H1 (cell line): ENCODE measurements at regions not wholly inside any gene's neighbourhood (a gene's known extent, or its start where the extent isn't known, plus 50 kb on each side); places are given as distances from the start of the nearest gene placed in this dataset.

Source experiments
- CTCF ChIA-PET: fragments of 300-600 bp; sonication (Branson Sonifier 250); formaldehyde crosslinking; loops from one replicate; lab custom pipeline; 2021; ENCODE audit not compliant: partially characterized antibody; lab: Charles Lee
- POLR2A ChIA-PET: fragments of 300-600 bp; sonication (Branson Sonifier 250); formaldehyde crosslinking; loops from one replicate; lab custom pipeline; 2021; ENCODE audit warnings: inconsistent platforms; ENCODE audit not compliant: partially characterized antibody; lab: Charles Lee
- DNase-seq, 2 experiments: peaks; one replicate each; pipeline versions ENCODE4 v3.0.0 to v3.0.0-alpha.2; 2010 to 2022; ENCODE audit warnings: low spot score in 2 of 2, low read depth in 1 of 2, mixed read lengths in 1 of 2
- FAIRE-seq: peaks from 2 replicates; lab custom pipeline; 2011; peaks lifted over from hg19 to GRCh38; lab: Jason Lieb, UNC
- H2AFZ ChIP-seq: 2 replicates; pipeline ENCODE4 v1.8.1; 2012; ENCODE audit warnings: low read length, inconsistent platforms
- H2AK5ac ChIP-seq: 2 replicates; pipeline ENCODE4 v1.6.1; 2013; ENCODE audit warnings: low read depth, low read length
- H2BK120ac ChIP-seq: replicated peaks from 2 replicates; pipeline ENCODE3; 2013; ENCODE audit warnings: low read depth, low read length, inconsistent platforms
- H2BK12ac ChIP-seq: 2 replicates; pipeline ENCODE4 v1.6.1; 2013; ENCODE audit warnings: low read depth, low read length
- H2BK15ac ChIP-seq: 2 replicates; pipeline ENCODE4 v1.6.1; 2013; ENCODE audit warnings: low read length
- H2BK20ac ChIP-seq: 2 replicates; pipeline ENCODE4 v1.6.1; 2013; ENCODE audit warnings: low read length
- H2BK5ac ChIP-seq: 2 replicates; pipeline ENCODE4 v1.6.1; 2013; ENCODE audit warnings: low read depth, low read length
- H3K14ac ChIP-seq: 2 replicates; pipeline ENCODE4 v1.6.1; 2013; ENCODE audit warnings: inconsistent platforms; ENCODE audit not compliant: insufficient read length
- H3K18ac ChIP-seq: 2 replicates; pipeline ENCODE4 v1.6.1; 2013; ENCODE audit warnings: low read length; ENCODE audit errors: extremely low read depth
- H3K23ac ChIP-seq: 2 replicates; pipeline ENCODE4 v1.6.1; 2013; ENCODE audit warnings: inconsistent platforms; ENCODE audit not compliant: insufficient read length
- H3K23me2 ChIP-seq: 2 replicates; pipeline ENCODE4 v1.6.1; 2013; ENCODE audit warnings: low read depth, low read length
- H3K27ac ChIP-seq: 2 replicates; pipeline ENCODE4 v1.6.1; 2011; ENCODE audit warnings: low read depth, low read length, inconsistent platforms
- H3K27me3 ChIP-seq, 4 experiments: replicated peaks in 1 of 4; 1 replicate in 1 of 4; 2 replicates in 3 of 4; pipeline versions ENCODE4 v1.6.1 to v1.8.1; 2011 to 2013; ENCODE audit warnings: low read length in 3 of 4, mild to moderate bottlenecking in 3 of 4, inconsistent platforms in 2 of 4, mixed read lengths in 2 of 4, moderate library complexity in 1 of 4; ENCODE audit not compliant: control insufficient read depth in 3 of 4, insufficient read depth in 3 of 4; ENCODE audit errors: extremely low read depth in 1 of 4
- H3K36me3 ChIP-seq, 4 experiments: 2 replicates each; pipeline versions ENCODE4 v1.6.1 to v1.8.1; 2011 to 2013; ENCODE audit warnings: mild to moderate bottlenecking in 4 of 4, low read length in 3 of 4, moderate library complexity in 2 of 4, control low read depth in 1 of 4, inconsistent platforms in 1 of 4; ENCODE audit not compliant: insufficient read depth in 4 of 4, control insufficient read depth in 2 of 4
- H3K4ac ChIP-seq: replicated peaks from 2 replicates; pipeline ENCODE3; 2013; ENCODE audit warnings: low read length, low read depth, mixed read lengths, inconsistent platforms; ENCODE audit not compliant: insufficient read length
- H3K4me1 ChIP-seq, 4 experiments: replicated peaks in 1 of 4; 1 replicate in 1 of 4; 2 replicates in 3 of 4; pipeline versions ENCODE4 v1.6.1 to v1.8.1; 2011 to 2013; ENCODE audit warnings: low read length in 3 of 4, inconsistent platforms in 2 of 4, mixed read lengths in 1 of 4; ENCODE audit not compliant: insufficient read depth in 4 of 4, control insufficient read depth in 3 of 4
- H3K4me2 ChIP-seq, 2 experiments: 2 replicates each; pipeline versions ENCODE4 v1.6.1 to v1.8.1; 2011 to 2013; ENCODE audit warnings: low read depth in 2 of 2, low read length in 2 of 2, control low read depth in 1 of 2, inconsistent platforms in 1 of 2, mild to moderate bottlenecking in 1 of 2; ENCODE audit not compliant: insufficient read depth in 1 of 2
- H3K4me3 ChIP-seq, 4 experiments: fragments of 200-600, 300-600 bp in 1 of 4; sonication (generic), shearing (Covaris generic), sonication (Bioruptor Twin) in 1 of 4; 2 replicates each; pipeline versions ENCODE4 v1.5.1 to v1.8.1; 2011 to 2016; ENCODE audit warnings: low read length in 4 of 4, low read depth in 3 of 4, control low read depth in 2 of 4, inconsistent platforms in 2 of 4, mild to moderate bottlenecking in 2 of 4, mixed read lengths in 1 of 4, moderate library complexity in 1 of 4; ENCODE audit not compliant: insufficient read depth in 2 of 4; ENCODE audit errors: extremely low read depth in 1 of 4
- H3K56ac ChIP-seq: replicated peaks from 2 replicates; pipeline ENCODE3; 2013; ENCODE audit warnings: low read depth, mild to moderate bottlenecking, mixed read lengths, low read length, inconsistent platforms; ENCODE audit not compliant: insufficient read length
- H3K79me1 ChIP-seq: 2 replicates; pipeline ENCODE4 v1.6.1; 2013; ENCODE audit warnings: low read depth, low read length, control low read depth
- H3K79me2 ChIP-seq, 2 experiments: 2 replicates each; pipeline versions ENCODE4 v1.6.1 to v1.8.1; 2012 to 2013; ENCODE audit warnings: low read length in 2 of 2, mild to moderate bottlenecking in 2 of 2, inconsistent platforms in 1 of 2; ENCODE audit not compliant: insufficient read depth in 2 of 2, control insufficient read depth in 1 of 2
- H3K9ac ChIP-seq, 4 experiments: replicated peaks in 1 of 4; 1 replicate in 1 of 4; 2 replicates in 3 of 4; pipeline versions ENCODE4 v1.6.1 to v1.8.1; 2011 to 2013; ENCODE audit warnings: low read depth in 3 of 4, low read length in 3 of 4, control low read depth in 2 of 4, mild to moderate bottlenecking in 2 of 4, moderate library complexity in 2 of 4, inconsistent platforms in 1 of 4; ENCODE audit errors: extremely low read depth in 1 of 4
- H3K9me3 ChIP-seq, 2 experiments: 2 replicates each; pipeline versions ENCODE4 v1.6.1 to v1.8.1; 2012 to 2013; ENCODE audit warnings: mild to moderate bottlenecking in 2 of 2, moderate library complexity in 2 of 2, control low read depth in 1 of 2, inconsistent platforms in 1 of 2, low read depth in 1 of 2, low read length in 1 of 2, mixed read lengths in 1 of 2; ENCODE audit not compliant: insufficient read depth in 2 of 2
- H4K20me1 ChIP-seq, 2 experiments: replicated peaks in 1 of 2; 2 replicates each; pipeline versions ENCODE3 to v1.8.1; 2011 to 2013; ENCODE audit warnings: inconsistent platforms in 2 of 2, low read length in 2 of 2, mild to moderate bottlenecking in 1 of 2; ENCODE audit not compliant: insufficient read depth in 2 of 2, control insufficient read depth in 1 of 2
- H4K5ac ChIP-seq: 2 replicates; pipeline ENCODE4 v1.6.1; 2013; ENCODE audit warnings: low read length, low read depth, mixed read lengths, inconsistent platforms; ENCODE audit not compliant: insufficient read length
- H4K8ac ChIP-seq: 2 replicates; pipeline ENCODE4 v1.8.0; 2013; ENCODE audit warnings: mild to moderate bottlenecking, moderate library complexity, low read length, inconsistent platforms; ENCODE audit not compliant: insufficient read depth; ENCODE audit errors: extremely low read depth
- H4K91ac ChIP-seq: replicated peaks from 2 replicates; pipeline ENCODE3; 2013; ENCODE audit warnings: low read length, mixed read lengths, inconsistent platforms; ENCODE audit not compliant: insufficient read length
- ASH2L ChIP-seq: fragments of 200-600, 300-600 bp; sonication (generic); IDR thresholded peaks from one replicate; pipeline ENCODE4 v1.7.1; 2017; ENCODE audit warnings: low read length
- BACH1 ChIP-seq: IDR thresholded peaks from 2 replicates; pipeline ENCODE4 v1.6.1; 2012; ENCODE audit warnings: low read length, improper control_type of control experiment
- BCL11A ChIP-seq, 2 experiments: IDR thresholded peaks; one replicate each; pipeline ENCODE4 v1.6.1; 2011; ENCODE audit warnings: low read depth in 2 of 2, low read length in 2 of 2, mild to moderate bottlenecking in 2 of 2
- KDM5A ChIP-seq: fragments of 200-600 bp; IDR thresholded peaks from 2 replicates; pipeline ENCODE4 v1.7.1; 2012; ENCODE audit warnings: mild to moderate bottlenecking, low read length, inconsistent platforms, mixed read lengths
- NANOG ChIP-seq: IDR thresholded peaks from 2 replicates; pipeline ENCODE4 v1.6.1; 2011; ENCODE audit warnings: low read length, low read depth, mild to moderate bottlenecking, inconsistent platforms; ENCODE audit not compliant: insufficient read depth, poor library complexity, severe bottlenecking
- PHF8 ChIP-seq: fragments of 200-600 bp; sonication (generic); conservative IDR thresholded peaks from 2 replicates; pipeline ENCODE4 v1.7.1; 2012; ENCODE audit warnings: low read depth, mild to moderate bottlenecking, inconsistent platforms, low read length, moderate library complexity
- POLR2A ChIP-seq, 2 experiments: IDR thresholded peaks; 1 replicate in 1 of 2; 2 replicates in 1 of 2; pipeline ENCODE4 v1.6.1; 2011; ENCODE audit warnings: low read depth in 2 of 2, low read length in 2 of 2, mild to moderate bottlenecking in 2 of 2; ENCODE audit errors: control extremely low read depth in 1 of 2
- RFX5 ChIP-seq: IDR thresholded peaks from 2 replicates; pipeline ENCODE4 v1.6.1; 2011; ENCODE audit warnings: low read depth, low read length, improper control_type of control experiment, borderline replicate concordance
- RNF2 ChIP-seq: fragments of 200-900, 300-1000 bp; sonication (generic); IDR thresholded peaks from 2 replicates; pipeline ENCODE4 v1.7.1; 2016; ENCODE audit warnings: borderline replicate concordance, low read depth, mild to moderate bottlenecking, antibody characterized with exemption, low read length; ENCODE audit not compliant: poor library complexity, severe bottlenecking; ENCODE audit errors: missing control alignments
- RXRA ChIP-seq: IDR thresholded peaks from 2 replicates; pipeline ENCODE4 v1.6.1; 2011; ENCODE audit warnings: low read depth, mild to moderate bottlenecking, low read length, moderate library complexity; ENCODE audit not compliant: insufficient read depth
- SRF ChIP-seq: IDR thresholded peaks from 2 replicates; pipeline ENCODE4 v1.6.1; 2011; ENCODE audit warnings: mild to moderate bottlenecking, low read depth, low read length, moderate library complexity
- SUZ12 ChIP-seq: fragments of 200-600 bp; sonication (generic); IDR thresholded peaks from 2 replicates; pipeline ENCODE4 v1.6.1; 2012; ENCODE audit warnings: mild to moderate bottlenecking, inconsistent platforms, low read length, moderate library complexity, mixed read lengths
- WGBS, 2 experiments: shearing (Covaris generic) in 1 of 2; methylation state at CpG; one replicate each; pipeline versions ENCODE4 v1.1.6 to v1.1.7; 2013 to 2015; ENCODE audit warnings: low lambda C conversion rate in 2 of 2, mixed read lengths in 2 of 2, inconsistent platforms in 1 of 2, low coverage in 1 of 2, missing lambda C conversion rate in 1 of 2; ENCODE audit not compliant: insufficient replicate concordance in 2 of 2, insufficient coverage in 1 of 2, insufficient read length in 1 of 2; ENCODE audit errors: extremely low coverage in 1 of 2, missing lambda C conversion rate in 1 of 2; 5-methylcytosine and 5-hydroxymethylcytosine counted together
- TF ChIP-seq, protein P1 (sequence below): IDR thresholded peaks from 2 replicates; pipeline ENCODE4 v1.6.1; 2012; ENCODE audit warnings: low read length, inconsistent platforms

DNA sequence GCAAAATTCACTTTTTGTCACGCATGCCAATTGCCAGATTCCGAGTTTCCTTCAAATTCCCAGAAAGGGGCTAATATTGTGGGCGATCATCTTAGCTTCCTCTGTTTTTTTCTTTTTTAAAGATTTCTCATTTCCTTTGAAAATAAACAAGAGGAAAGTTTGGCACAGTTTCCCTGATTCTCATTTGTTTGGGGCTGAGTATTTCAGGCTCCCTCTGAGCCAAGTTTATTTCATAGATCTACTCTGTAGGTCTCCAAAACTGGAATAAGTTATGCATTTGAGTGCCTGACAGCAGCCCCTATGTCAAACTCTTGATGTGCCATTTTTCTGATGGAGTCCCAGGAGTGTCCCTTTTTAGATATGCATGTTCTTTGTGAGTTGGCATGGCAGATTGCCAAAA, 1297.2 kb upstream of the WWC1 start:
- no peak overlapping the region for H2BK120ac ChIP-seq
- H3K4me1 ChIP-seq = peaks cover 2 to 6% (median 4%) of the 10 kb centered on the region in 4 experiments; a peak in 4 of 7 replicates
- H3K4me2 ChIP-seq = no peak overlapping the region
- H3K9ac ChIP-seq = no peak overlapping the region
- no peak for TF ChIP-seq SRF
- TF ChIP-seq SUZ12 = no peak
- TF ChIP-seq RXRA = no peak
- no peak for TF ChIP-seq KDM5A
- TF ChIP-seq RFX5 = no peak
- no peak for TF ChIP-seq BACH1
- no peak for TF ChIP-seq POLR2A (IDR thresholded peaks at IDR 0.05; ENCODE audit: control extremely low read depth in 1 of 2, low read depth in 2 of 2, low read length in 2 of 2)
- TF ChIP-seq, protein P1, sequence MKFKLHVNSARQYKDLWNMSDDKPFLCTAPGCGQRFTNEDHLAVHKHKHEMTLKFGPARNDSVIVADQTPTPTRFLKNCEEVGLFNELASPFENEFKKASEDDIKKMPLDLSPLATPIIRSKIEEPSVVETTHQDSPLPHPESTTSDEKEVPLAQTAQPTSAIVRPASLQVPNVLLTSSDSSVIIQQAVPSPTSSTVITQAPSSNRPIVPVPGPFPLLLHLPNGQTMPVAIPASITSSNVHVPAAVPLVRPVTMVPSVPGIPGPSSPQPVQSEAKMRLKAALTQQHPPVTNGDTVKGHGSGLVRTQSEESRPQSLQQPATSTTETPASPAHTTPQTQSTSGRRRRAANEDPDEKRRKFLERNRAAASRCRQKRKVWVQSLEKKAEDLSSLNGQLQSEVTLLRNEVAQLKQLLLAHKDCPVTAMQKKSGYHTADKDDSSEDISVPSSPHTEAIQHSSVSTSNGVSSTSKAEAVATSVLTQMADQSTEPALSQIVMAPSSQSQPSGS = no peak
- no peak for TF ChIP-seq BCL11A (IDR thresholded peaks at IDR 0.05; ENCODE audit: low read depth in 2 of 2, low read length in 2 of 2)
- TF ChIP-seq RNF2 = no peak
- TF ChIP-seq NANOG = no peak
- TF ChIP-seq ASH2L = no peak
- TF ChIP-seq PHF8 = no peak
- H2BK5ac ChIP-seq = no peak overlapping the region
- H2BK12ac ChIP-seq = no peak overlapping the region
- no peak overlapping the region for H3K56ac ChIP-seq
- 92% methylated on average over 3 of the region's 3 CpGs; no CpG with 5 or more reads in 1 of the 2 experiments for WGBS, 2 experiments
- no peaks in the 10 kb centered on the region for H3K79me1 ChIP-seq
- no peak overlapping the region for H3K27ac ChIP-seq
- H2BK15ac ChIP-seq = no peak overlapping the region
- H4K20me1 ChIP-seq = no peaks in the 10 kb centered on the region
- H3K23ac ChIP-seq = no peak overlapping the region
- H3K27me3 ChIP-seq = no peaks in the 10 kb centered on the region
- H3K79me2 ChIP-seq = no peaks in the 10 kb centered on the region
- POLR2A ChIA-PET = no interaction called here
- H3K36me3 ChIP-seq = no peaks in the 10 kb centered on the region
- no peak overlapping the region for H4K91ac ChIP-seq
- H3K18ac ChIP-seq = no peak overlapping the region
- H2BK20ac ChIP-seq = no peak overlapping the region
- no peak for FAIRE-seq
- no peak overlapping the region for H3K4ac ChIP-seq
- DNase-seq = no peak
- no peak overlapping the region for H4K8ac ChIP-seq
- H3K9me3 ChIP-seq = no peaks in the 10 kb centered on the region
- H2AFZ ChIP-seq = no peak overlapping the region
- no peak overlapping the region for H2AK5ac ChIP-seq
- H4K5ac ChIP-seq = no peak overlapping the region
- no peak overlapping the region for H3K4me3 ChIP-seq
- CTCF ChIA-PET = no interaction called here
- H3K23me2 ChIP-seq = no peaks in the 10 kb centered on the region
- H3K14ac ChIP-seq = no peak overlapping the region
